Stromal cell of bone marrow (primary cell): ENCODE measurements at regions not wholly inside any gene's neighbourhood (a gene's known extent, or its start where the extent isn't known, plus 50 kb on each side); places are given as distances from the start of the nearest gene placed in this dataset.
"Not testable (repeated sequence)": the region's sequence is repeated elsewhere in the genome, so short reads cannot be mapped to it uniquely, and the experiment has no call there.

Experiments used
- DNase-seq: peaks from one replicate; pipeline ENCODE4 v3.0.0-alpha.2; 2012; ENCODE audit warnings: low read depth

DNA sequence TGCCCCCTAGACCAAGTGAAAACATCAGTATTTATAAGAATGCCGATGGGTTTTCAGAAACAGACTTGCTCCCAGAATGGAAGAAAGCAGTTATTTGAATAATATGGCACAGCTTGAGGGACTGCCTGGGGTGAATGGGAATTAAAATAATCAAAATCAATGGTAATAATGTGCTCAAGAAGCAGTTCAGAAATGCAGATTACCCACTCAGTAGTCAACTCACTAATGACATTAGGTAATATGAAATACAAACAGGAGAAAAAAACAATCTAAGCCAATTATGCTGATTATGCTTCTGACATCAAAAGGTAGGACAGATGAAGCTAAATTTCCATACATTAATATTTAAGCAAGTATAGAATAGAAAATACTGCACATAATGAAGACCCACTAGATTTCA, 179.3 kb downstream of the ENC1 start:
- no peak for DNase-seq

DNA sequence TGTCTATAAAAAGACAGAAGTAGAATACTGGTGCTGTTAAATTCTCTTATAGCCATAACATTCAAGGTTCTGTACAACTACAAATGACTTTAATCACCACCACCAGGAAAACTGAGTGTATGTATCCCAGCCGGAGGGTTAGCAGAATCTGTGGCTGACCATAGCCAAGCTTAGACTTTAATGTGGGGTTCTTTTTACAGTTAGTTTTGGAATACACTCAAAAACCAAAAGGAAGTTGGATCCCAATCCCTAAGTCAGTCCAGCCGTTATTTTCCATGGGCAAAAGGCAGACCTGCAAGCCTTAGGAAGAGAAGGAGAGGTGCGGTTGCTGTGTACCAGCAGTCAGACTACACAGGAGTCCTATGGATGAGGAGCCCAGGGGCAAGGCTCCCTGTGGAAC, 179.8 kb downstream of the ENC1 start:
- DNase-seq = no peak

DNA sequence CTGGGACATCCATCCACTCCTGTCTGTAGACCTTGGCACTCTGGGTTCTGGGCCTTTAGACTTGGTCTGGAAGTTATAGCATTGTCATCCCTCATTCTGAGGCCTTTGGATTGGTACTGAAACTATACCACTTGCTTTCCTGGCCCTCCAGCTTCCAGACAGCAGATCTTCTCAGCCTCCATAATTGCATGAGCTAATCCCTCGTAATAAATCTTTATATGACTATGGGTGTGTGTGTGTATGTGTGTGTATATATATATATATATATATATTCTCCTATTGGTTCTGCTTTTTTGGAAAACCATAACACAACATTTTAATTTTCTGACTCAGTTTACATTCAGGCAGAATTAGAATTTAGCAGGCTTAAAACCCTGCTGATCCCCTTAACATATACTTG, 180.5 kb downstream of the ENC1 start:
- DNase-seq = no peak

DNA sequence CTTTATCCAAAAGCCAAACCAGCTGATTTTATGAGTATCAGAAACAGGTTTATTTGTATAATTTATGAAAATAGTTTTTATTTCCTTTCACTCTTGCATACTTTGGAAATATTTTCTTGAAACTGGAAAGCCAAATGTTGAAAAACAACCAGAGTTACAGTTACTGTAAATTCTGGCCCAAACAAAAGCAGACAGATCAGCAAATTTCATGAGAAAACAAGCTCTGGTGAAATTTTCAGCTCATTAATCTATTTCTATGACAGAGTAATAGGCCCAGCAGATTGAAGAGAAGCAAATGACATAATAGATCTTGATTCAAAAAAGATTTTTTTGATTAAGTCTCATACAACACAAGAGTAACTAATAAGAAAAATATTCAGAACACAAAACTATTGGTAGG, 182.7 kb downstream of the ENC1 start:
- DNase-seq = no peak

DNA sequence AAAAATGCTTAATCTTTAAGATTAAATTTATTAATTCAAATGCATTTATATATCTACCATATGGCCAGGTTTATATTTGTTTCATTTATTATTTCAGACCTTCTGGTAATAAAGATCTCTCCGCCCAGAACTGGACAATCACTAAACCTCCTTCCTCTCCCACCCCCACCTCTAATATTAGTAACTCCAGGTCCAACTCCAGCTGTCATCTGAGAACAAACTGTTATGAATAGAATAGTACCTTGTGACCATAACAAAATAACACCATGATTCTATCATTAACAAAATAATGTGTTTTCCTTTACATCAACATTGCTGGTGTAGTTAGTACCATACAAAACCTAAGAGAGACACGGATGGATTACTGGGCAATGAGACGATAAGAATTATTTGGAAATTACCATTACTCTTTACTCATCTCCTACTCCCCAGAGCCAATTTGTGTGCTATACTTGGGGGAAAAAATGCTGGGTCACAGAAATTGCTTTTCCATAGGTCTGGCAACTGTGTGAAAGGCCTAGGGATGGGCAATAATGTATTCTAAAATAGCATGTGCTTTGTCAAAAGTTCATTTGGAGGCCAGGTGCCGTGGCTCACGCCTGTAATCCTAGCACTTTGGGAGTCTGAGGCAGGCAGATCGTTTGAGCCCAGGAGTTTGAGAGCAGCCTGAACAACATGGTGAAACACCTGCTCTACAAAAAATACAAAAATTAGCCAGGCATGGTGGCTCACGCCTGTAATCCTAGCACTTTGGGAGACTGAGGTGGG, 186.1 kb downstream of the ENC1 start:
- no peak for DNase-seq

DNA sequence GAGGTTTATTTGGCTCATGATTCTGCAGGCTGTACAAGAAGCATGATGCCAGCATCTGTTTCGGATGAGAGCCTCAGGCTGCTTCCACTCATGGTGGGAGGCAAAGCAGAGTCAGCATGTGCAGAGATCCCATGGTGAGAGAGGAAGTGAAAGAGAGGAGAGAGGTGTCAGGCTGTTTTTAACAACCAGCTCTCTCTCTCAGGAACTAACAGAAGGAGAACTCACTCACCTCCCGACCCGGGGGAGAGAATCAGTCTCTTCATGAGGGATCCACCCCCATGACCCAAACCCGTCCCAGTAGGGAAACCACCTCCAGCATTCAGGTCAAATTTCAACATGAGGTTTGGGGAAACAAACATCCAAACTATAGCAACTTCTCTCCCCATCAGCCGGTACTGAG, 187.7 kb downstream of the ENC1 start:
- DNase-seq = no peak

DNA sequence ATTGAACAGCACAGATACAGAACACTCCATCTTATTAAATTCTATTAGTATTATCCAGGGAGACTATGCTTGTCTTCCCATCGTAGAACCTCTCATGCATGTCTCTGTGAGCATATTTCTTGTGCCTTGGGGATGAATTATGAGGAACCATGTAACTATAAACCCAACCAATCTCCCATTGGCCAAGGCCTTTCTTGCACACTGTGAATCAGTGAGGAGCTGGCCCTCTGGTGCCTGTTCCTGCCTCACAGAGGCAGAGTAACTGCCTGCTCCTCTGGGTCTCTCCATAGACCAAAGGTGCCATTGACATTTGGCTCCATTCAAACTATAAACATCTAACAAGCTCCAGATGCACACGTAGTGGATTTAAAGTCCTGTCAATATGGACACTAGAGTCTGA, 190.4 kb downstream of the ENC1 start:
- DNase-seq = no peak

DNA sequence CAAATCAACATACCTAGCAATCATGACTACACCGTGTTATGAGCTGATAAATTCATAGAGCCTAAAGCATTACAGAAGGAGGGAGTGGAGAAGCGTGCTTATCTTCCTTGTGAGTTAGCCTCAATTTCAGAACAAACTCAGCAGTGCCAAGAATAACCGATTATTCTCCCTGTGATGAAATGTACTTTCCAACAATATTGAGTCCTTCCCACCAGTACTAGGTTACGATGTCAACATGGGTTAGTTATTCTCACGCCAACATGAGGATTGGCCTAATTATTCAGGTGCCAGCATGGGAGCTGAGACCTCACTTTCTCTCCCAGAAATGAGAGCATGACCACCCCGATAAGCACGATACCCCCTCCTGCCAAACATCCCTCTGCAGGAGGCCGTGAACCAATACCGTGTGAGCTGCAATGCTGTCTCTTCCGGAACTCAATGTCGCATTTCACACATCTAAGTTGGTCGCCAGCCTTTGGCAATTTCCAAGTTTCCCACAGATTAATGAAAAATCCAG, 193.7 kb downstream of the ENC1 start:
- peak; percentile 33 for DNase-seq

DNA sequence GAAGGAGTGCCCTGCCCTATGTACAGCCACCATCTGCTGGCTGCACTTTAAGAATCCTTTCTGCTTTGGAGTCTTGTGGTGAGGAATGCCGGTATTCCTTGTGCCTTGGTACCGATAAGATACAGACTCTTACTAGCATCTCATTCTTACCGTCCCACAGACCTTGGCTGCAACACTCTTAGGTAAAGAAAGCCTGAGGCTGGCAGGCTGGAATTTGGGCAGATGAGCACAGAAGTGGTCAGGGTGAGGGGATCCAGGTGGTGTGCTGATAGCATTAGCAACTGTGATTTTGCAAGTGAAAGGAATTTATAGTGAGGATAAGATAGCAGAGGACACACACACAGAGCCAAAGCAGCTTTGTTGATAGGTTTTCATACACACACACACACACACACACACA, 198.1 kb downstream of the ENC1 start:
- DNase-seq = no peak

DNA sequence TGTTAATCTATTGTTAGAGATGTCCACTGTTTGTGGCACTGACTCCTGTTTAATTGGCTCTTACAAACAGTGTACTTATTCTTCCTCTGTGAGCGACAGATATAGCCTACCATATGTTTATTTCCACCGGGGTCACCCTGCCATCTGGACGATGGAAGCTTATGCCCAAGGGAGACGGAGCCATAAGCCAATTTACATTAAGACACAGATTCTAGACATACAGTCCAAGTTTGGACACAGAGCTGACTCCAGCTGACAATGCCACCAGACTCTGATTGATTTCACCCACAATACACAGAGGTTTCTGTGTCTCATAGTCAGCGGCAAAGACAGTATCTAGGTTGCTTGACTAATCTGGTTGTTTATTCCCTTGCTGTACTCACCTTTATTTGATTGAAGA, 198.9 kb downstream of the ENC1 start:
- DNase-seq = no peak

DNA sequence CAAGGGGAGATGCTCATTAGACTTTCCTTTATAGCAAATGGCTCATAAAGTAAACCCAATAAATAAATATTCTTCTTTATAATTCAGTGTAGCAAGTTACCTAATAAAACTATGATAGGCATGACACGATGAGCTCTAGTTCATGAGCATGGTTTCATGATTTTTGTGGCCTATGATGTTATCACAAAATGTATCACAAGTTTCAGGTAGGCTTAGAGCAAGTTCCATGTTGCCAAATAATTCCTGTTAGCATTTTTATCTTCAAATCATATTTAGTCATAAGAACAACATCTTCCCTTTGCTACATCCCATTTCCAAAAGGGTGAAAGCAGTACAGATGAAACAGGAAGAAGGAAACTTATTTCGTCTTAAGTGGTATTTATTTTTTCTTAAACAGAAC, 200.2 kb downstream of the ENC1 start:
- DNase-seq = no peak

DNA sequence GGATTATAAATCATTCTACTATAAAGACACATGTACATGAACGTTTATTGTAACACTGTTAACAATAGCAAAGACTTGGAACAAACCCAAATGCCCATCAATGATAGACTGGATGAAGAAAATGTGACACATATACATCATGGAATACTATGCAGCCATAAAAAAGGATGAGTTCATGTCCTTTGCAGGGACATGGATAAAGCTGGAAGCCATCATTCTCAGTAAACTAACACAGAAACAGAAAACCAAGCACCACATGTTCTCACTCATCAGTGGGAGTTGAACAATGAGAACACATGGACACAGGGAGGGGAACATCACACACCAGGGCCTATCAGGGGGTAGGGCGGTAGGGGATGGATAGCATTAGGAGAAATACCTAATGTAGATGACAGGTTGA, 202.7 kb downstream of the ENC1 start:
- not testable (repeated sequence) for DNase-seq

DNA sequence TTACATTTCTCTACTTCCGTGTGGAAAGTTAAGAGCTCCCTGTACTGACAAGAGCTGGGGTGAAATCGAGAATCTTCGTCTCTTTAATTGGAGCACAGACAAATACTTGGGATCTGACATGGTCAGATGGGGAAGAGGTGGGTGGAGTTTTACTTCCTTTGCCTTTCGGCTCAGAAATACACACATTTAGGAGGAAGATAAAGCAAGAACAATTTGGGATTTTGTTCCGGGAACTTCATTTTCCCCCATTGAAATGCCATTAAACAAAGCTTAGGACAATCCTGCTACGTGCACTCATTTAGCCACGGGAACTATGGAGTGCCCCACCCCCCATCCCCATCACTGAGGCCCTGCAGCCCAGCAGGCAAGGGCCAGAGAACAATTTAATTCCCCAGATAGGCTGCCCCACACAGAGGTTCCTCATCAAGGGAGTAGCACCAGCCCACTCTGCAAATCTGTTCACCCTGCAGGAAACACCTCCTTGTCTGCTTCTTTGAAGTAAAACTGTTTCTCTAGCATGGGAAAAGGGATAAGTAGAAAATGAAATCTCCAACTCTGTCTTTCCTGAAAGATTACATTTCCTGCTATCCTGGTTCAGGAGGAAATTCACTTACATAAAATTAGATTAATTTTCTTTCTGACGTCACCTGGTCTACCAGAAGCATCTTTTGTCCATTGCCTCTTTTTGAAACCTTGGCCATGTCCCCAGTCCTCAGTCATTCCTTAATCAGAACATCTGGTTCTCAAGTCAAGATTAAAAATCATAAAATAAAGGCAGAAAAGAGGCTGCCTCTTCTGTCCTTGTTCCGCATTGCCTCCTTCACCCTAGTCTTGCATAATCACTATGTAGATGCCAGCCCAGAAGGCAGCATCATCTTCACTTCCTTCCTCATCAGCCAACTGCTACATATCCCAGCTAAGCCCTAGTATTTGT, 206.4 kb downstream of the ENC1 start:
- no peak for DNase-seq

DNA sequence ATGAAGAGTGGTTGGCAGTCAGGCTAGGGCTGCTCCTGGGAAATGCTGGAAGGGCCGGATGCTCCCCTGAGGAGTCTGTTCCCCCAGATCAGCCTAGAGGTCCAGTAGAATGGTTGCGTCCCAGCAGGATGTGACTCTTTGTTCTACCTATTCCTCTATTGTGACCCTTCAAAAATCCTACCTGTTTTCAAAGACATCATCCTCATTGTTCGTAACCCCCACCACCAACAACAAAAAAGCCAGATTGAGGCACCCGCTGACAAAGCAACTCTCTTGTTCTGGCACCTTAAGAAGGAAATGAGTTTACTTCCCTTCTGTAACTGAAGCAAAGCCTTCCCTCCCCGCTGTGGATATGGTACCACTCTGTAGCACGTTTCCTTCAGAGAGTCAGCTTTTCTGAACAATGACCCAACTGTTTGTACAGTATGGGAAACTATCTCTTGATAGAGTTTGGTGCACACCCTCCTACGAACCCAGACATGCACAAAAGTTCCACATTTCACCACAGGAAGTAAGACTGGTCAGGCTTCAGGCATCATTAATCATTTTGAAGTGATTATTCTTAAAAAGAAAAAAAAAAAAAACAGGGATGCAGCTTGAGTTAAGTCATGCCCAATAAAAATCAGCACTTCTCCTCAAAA, 207.2 kb downstream of the ENC1 start:
- DNase-seq = peak; percentile 9

DNA sequence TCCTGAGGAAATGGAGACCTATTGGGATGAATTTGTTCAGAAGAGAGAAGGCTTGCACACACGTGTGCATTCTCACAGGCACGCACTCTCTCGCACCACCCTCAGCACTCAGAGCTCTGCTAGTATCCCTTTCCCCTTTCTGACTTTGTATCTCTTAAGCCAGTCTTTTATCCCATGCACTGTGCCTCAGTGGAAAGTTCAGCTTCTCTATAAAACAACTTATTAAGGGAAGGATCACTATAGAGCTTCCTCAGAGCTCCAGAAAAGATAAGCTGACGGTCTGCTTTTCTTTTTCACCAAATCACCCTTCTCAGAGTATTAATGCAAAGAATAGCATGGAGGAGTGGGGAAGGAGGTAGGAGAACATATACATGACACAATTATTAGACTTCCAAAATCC, 207.8 kb downstream of the ENC1 start:
- DNase-seq = no peak

DNA sequence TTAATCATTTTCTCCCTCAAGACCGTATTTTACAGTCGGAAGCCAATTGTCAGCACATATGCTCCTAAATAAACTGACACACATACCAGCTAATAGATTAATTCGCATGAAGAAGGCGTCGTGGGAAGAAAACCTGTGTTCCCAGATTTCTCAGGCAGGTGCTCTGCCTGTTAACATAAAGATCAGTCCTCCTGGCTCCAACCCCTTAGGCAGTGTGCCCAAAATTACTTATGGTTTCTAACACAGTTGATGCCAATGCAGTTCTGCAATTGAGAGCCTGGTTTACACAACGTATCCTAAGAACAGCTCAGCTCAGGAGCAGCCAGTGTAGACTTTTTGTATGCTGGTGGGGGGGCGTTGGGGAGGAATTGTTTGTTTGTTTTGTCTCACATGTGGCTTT, 208.3 kb downstream of the ENC1 start:
- no peak for DNase-seq

DNA sequence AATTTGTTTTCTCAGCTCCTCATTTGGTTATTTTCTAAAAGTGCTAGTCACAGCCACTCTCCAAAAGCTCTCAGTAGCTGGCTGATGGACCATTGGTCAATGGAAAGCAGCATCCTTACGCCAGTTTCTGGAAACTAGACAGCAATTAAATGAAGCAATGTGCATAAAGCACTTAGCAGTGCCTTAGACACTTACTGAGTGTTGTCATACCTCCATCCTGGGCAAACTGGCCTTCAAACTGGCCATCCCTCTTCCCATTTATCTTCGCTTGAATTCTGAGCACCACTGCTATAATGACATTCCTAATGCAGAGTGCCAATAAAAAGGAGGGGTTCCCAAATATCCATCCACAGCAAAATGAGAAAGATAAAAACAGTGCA, 209.2 kb downstream of the ENC1 start:
- no peak for DNase-seq

DNA sequence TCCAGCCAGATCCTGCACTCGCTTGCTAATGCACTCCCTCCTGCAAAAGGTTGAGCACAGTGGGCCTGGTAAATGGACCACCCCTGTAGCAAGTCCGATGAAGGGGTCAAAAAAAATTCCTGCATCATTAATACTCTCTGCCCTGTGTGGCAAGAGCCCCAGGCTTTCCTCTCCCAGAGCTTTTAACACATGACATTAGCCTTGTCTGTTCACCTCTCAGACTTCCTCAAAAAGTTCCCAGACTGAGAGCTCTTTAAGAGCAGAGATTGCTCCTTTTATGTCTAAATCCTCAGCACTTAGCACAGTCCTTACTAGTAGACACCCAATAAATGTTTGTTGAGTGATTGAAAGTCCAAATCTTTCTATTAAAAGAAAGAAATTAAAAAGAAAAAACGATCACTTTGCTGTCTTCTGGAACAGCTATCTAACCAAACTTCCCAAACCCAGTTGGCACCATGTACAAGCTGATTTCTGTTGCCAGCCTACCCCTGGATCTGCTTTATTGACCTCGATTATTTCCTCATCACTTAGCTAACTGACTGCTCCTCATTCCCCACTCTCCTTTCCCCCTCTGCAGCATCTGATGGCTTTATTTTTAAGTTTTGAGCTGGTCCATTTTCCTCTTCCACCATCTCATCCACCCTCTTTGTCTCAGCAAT, 209.8 kb downstream of the ENC1 start:
- no peak for DNase-seq

DNA sequence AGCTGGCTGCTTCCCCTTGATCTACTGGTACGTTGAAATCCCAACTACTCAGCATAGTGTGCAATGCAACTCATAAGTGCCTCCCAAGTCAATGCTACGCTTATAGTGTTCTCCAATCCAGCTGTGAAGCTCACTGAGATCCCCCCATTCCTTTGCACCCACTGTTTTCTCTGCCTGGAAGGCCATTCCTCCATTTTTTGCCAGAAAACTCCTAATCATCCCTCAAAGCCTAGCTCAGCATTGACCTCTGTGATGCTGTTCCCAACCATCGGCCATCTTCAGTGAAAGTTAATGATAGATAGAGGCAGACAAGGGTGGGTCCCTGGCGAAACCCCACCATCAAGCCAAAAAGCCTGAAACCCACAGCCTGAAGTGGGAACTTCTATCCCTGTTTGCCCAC, 211.0 kb downstream of the ENC1 start:
- no peak for DNase-seq

DNA sequence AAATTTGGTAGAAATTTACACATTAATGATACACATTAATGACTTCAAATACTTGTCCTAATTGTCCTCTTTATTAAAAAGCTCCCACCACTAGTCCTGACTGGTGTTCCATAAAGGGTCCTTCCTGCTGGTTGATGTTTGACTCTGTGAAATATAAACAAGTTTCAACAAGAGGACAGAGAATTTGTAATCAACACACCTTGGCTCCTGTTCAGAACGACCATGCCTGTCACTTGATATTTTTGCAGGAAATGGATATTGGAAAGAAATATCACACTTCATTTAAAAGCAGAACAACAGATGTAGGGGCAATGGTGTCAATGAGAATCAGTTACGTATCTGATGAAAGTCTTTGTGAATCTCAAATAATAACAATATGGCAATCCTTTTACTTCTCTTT, 211.7 kb downstream of the ENC1 start:
- no peak for DNase-seq

DNA sequence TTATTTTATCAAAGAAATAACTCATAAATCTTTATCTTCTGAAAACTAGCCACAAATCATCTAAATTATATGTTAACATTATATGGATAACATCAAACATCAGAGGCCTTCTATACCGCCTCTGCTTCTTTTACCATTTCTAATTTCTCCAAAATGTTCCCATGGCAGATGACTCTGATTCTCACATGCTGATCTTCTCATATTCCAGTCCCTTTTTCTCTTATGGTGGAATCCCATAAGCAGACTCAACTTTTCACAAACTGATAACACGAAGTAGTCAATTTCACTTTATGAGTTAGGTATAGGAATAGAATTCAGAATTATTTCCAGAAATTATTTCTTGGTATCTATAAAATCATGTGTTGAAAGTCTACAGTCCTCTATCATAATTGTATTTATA, 212.3 kb downstream of the ENC1 start:
- DNase-seq = no peak

DNA sequence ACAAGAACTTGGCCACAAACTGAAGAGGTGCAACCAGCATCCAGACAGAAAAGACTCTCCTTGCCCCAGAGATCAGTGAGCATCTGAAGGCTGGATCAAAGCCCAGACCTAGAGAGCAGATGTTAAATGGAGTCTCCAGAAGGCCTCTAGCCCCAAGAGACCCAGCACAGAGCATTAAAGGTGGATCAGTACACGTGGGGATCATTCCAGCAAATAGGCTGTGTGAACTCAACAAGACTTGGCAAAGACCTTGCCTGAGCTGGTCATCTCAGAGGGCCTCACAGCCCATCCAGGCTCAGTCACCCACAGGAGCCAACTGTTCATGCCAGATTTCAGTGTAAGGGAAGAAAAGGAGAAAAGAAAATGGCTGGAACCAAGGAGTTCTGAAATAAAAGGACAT, 214.0 kb downstream of the ENC1 start:
- no peak for DNase-seq
